Bronchial epithelial cell (primary cell): ENCODE measurements at regions not wholly inside any gene's neighbourhood (a gene's known extent, or its start where the extent isn't known, plus 50 kb on each side); places are given as distances from the start of the nearest gene placed in this dataset.
"Not testable (repeated sequence)": the region's sequence is repeated elsewhere in the genome, so short reads cannot be mapped to it uniquely, and the experiment has no call there.

Experiments used
- DNase-seq: peaks from one replicate; pipeline ENCODE4 v3.0.0-alpha.2; 2010; ENCODE audit warnings: low read depth
- FAIRE-seq: peaks from 2 replicates; lab custom pipeline; 2011; peaks lifted over from hg19 to GRCh38; lab: Jason Lieb, UNC
- H3K27me3 ChIP-seq: 2 replicates; pipeline ENCODE4 v1.5.1; 2011; ENCODE audit warnings: low read length; ENCODE audit not compliant: control insufficient read depth, insufficient read depth
- H3K36me3 ChIP-seq: 2 replicates; pipeline ENCODE4 v1.5.1; 2011; ENCODE audit warnings: low read length; ENCODE audit not compliant: control insufficient read depth, insufficient read depth
- H3K4me3 ChIP-seq: 2 replicates; pipeline ENCODE4 v1.5.1; 2011; ENCODE audit warnings: mild to moderate bottlenecking, low read depth, low read length, control low read depth
- TF ChIP-seq, protein P1 (sequence below): IDR thresholded peaks from 2 replicates; pipeline ENCODE4 v1.5.1; 2011; ENCODE audit warnings: mild to moderate bottlenecking, moderate library complexity, low read length, control low read depth, inconsistent platforms; ENCODE audit not compliant: insufficient read depth, severe bottlenecking

DNA sequence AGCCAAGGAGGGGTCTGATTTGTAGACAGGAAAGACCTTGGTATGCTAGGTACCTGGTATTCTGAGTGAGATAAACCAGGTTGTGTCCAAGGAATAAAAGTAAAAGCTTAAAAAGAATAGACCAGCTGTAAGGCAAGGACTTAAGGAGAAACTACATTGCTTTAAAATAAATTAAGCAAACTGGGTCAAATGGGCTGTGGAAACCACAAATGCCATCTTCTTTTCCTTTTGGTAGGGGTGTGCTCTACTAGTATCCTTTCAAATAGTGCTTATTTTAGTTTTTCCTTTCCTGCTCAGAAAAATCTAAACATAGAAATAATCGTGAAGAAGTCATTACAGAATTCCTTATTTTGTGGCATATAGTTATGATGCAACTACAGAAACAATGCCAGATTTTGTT is 138.6 kb upstream of the KLF12 start:
- Histone ChIP-seq H3K36me3 (no peaks in the 10 kb centered on the region), H3K27me3 (no peaks in the 10 kb centered on the region), H3K4me3 (no peak overlapping the region)
- TF ChIP-seq, protein P1, sequence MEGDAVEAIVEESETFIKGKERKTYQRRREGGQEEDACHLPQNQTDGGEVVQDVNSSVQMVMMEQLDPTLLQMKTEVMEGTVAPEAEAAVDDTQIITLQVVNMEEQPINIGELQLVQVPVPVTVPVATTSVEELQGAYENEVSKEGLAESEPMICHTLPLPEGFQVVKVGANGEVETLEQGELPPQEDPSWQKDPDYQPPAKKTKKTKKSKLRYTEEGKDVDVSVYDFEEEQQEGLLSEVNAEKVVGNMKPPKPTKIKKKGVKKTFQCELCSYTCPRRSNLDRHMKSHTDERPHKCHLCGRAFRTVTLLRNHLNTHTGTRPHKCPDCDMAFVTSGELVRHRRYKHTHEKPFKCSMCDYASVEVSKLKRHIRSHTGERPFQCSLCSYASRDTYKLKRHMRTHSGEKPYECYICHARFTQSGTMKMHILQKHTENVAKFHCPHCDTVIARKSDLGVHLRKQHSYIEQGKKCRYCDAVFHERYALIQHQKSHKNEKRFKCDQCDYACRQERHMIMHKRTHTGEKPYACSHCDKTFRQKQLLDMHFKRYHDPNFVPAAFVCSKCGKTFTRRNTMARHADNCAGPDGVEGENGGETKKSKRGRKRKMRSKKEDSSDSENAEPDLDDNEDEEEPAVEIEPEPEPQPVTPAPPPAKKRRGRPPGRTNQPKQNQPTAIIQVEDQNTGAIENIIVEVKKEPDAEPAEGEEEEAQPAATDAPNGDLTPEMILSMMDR = no peak
- FAIRE-seq (no peak), DNase-seq (no peak)

DNA sequence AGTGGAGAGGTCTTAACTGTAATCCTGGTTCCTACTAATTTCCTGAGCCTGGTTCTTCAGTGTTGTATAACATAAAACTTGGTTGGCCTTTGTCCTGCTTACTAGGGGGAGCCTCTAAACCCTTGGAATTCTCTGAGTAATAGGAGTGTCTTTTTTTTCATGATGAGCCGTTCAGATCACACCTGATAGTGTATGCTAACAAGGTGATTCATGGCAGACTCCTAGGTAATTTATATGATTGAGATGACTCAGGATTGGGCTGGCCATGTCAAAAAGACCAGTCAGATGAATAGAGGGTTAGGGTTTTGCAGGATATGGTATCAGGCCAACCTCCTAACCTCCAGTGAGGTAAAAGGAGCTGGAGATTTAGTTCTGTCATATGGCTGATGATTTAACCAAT is 135.8 kb upstream of the KLF12 start:
- TF ChIP-seq, protein P1 = no peak
- Histone ChIP-seq H3K4me3 (no peak overlapping the region), H3K27me3 (no peaks in the 10 kb centered on the region), H3K36me3 (no peaks in the 10 kb centered on the region)
- FAIRE-seq (no peak), DNase-seq (peak; percentile 93)

DNA sequence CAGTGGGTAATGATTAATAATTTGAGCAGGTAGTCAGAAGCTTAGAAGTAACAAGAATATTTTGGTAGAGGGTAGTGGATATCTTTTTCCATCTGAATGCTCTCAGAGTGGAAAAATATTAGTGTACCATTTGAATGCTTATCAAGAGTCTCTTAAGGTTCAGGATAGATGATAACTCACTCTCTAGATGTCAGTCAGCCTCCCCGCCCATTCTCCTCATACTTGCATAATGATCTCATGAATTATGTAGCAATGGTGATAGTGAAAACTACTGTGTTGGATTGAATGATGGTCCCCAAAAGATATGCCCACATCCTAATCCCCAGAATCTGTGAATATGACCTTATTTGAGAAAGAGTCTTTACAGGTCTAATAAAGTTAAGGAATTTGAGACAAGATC is 132.7 kb upstream of the KLF12 start:
- TF ChIP-seq, protein P1 = no peak
- DNase-seq (peak; percentile 9), FAIRE-seq (no peak)
- H3K4me3 ChIP-seq = no peak overlapping the region
- H3K27me3 ChIP-seq = no peaks in the 10 kb centered on the region
- H3K36me3 ChIP-seq = no peaks in the 10 kb centered on the region

DNA sequence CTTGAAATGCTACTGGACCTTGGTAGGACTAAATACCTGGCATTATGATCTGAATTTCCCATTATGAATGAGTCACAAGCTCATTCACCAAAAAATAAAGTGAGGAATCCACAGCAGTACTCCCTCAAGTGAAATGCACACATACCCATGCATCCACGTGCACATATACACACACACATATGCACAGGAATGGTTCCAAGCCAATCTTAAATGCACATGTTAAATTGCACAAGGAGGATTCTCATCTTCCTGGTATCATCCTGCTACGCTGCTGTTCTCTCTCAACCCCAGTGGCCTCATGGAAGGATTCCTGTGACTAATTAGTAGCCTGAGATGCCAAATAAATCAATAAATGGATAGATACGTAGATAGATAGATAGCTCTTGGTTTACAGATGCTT is 132.1 kb upstream of the KLF12 start:
- no peak overlapping the region for H3K4me3 ChIP-seq
- H3K27me3 ChIP-seq = no peaks in the 10 kb centered on the region
- TF ChIP-seq, protein P1 = no peak
- DNase-seq = peak; percentile 7
- H3K36me3 ChIP-seq = no peaks in the 10 kb centered on the region
- no peak for FAIRE-seq

DNA sequence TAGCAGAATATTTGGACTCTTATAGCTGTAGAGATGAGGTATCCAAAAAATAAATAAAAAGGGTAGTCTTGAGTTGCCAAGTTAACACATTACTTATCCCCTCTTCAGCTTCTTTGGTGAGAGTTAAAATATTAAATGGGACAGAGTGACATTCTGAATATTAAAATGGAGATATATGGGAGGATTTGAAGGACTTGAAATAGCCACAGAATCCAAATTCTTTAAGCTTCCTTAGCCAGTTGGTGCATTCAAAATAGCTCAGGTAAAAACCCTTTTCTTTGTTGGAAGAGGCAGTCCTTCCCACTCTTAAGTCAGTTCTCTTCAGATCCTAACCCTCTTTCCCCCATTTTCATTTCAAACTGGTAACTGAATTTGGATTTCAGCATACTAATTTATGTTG is 130.1 kb upstream of the KLF12 start:
- DNase-seq (no peak), FAIRE-seq (no peak)
- Histone ChIP-seq H3K4me3 (no peak overlapping the region), H3K36me3 (no peaks in the 10 kb centered on the region), H3K27me3 (no peaks in the 10 kb centered on the region)
- TF ChIP-seq, protein P1 = no peak

DNA sequence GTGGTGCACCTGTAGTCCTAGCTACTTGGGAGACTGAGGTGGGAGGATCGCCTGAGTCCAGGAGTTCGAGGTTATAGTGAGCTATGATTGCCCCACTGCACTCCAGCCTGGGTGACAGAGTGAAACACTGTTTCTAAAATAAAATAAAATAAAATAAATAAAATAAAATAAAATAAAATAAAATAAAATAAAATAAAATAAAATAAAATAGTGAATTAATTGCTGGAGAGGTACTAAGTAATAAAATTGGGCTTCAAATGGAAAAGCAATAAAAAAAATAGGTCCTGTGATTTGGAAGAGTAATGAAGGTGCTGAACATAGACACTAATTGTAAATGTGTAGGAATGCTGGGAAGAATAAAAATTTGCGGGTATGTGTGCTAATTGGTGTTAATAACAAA is 126.2 kb upstream of the KLF12 start:
- DNase-seq, H3K4me3 ChIP-seq, FAIRE-seq, H3K27me3 ChIP-seq, H3K36me3 ChIP-seq: not testable (repeated sequence)
